K562 (cell line): ENCODE measurements at regions not wholly inside any gene's neighbourhood (a gene's known extent, or its start where the extent isn't known, plus 50 kb on each side); places are given as distances from the start of the nearest gene placed in this dataset.
A peak's percentile ranks its signal among the peaks of the same experiment; 100 is the strongest.
"Not testable (repeated sequence)": the region's sequence is repeated elsewhere in the genome, so short reads cannot be mapped to it uniquely, and the experiment has no call there.

Source experiments
- ATAC-seq: fragments of 200-7000 bp; cut with Tn5 transposase; 3 replicates; pipeline ENCODE4 v1.9.1; 2020; ENCODE audit warnings: moderate library complexity
- BruUV-seq: library from RNA; stranded (reverse); fragments of 400-500 nt; replicated peaks from 2 replicates; lab custom pipeline; 2021; lab: Mats Ljungman, UMichigan
- CTCF ChIA-PET: fragments of 300-600 bp; formaldehyde crosslinking; extraction: SDS; loops from one replicate; lab custom pipeline; 2021; ENCODE audit warnings: low intra/inter-chr PET ratio; lab: Yijun Ruan, JAX
- POLR2A ChIA-PET: fragments of 300-600, 350-650 bp; sonication (Branson Sonifier 250); formaldehyde crosslinking; extraction: SDS; loops from one replicate; lab custom pipeline; 2021; ENCODE audit warnings: antibody characterized with exemption, inconsistent platforms; lab: Yijun Ruan, JAX
- DNase-seq, 4 experiments: peaks; one replicate each; pipeline versions ENCODE4 v3.0.0 to v3.0.0-alpha.2; 2011 to 2018; ENCODE audit warnings: low spot score in 3 of 4, mixed read lengths in 3 of 4; ENCODE audit errors: extremely low read depth in 1 of 4
- FAIRE-seq: peaks from 2 replicates; lab custom pipeline; 2011; peaks lifted over from hg19 to GRCh38; lab: Jason Lieb, UNC
- H2AFZ ChIP-seq: 2 replicates; pipeline ENCODE4 v1.6.0; 2011; ENCODE audit warnings: low read depth, low read length, control low read depth, inconsistent platforms
- H3K27ac ChIP-seq: fragments of 200-600 bp; 3 replicates; pipeline ENCODE4 v1.8.0; 2011; ENCODE audit warnings: low read depth, mild to moderate bottlenecking, control low read depth, inconsistent platforms, low read length, moderate library complexity, mixed read lengths; ENCODE audit errors: extremely low read depth
- H3K27me3 ChIP-seq, 2 experiments: fragments of 300-600 bp in 1 of 2; 2 replicates in 1 of 2; 3 replicates in 1 of 2; pipeline versions ENCODE4 v1.6.0 to v1.8.0; 2011; ENCODE audit warnings: inconsistent platforms in 2 of 2, low read length in 2 of 2, mild to moderate bottlenecking in 1 of 2, mixed read lengths in 1 of 2, moderate library complexity in 1 of 2; ENCODE audit not compliant: control insufficient read depth in 2 of 2, insufficient read depth in 2 of 2
- H3K36me3 ChIP-seq: fragments of 300-600 bp; 3 replicates; pipeline ENCODE4 v1.8.0; 2011; ENCODE audit warnings: mild to moderate bottlenecking, low read length, inconsistent platforms; ENCODE audit not compliant: control insufficient read depth, insufficient read depth
- H3K4me1 ChIP-seq, 2 experiments: fragments of 200-600 bp in 1 of 2; replicated peaks in 1 of 2; 2 replicates in 1 of 2; 3 replicates in 1 of 2; pipeline versions ENCODE4 v1.5.1 to v1.8.0; 2011; ENCODE audit warnings: inconsistent platforms in 2 of 2, low read length in 2 of 2, mild to moderate bottlenecking in 1 of 2, mixed read lengths in 1 of 2, moderate library complexity in 1 of 2; ENCODE audit not compliant: control insufficient read depth in 2 of 2, insufficient read depth in 2 of 2
- H3K4me2 ChIP-seq: 2 replicates; pipeline ENCODE4 v1.6.1; 2011; ENCODE audit warnings: low read length, control low read depth, inconsistent platforms, mixed read lengths; ENCODE audit not compliant: insufficient read depth
- H3K4me3 ChIP-seq: fragments of 200-600 bp; sonication (generic), shearing (Covaris generic); 2 replicates; pipeline ENCODE4 v1.5.1; 2016; ENCODE audit warnings: control low read depth, inconsistent platforms
- H3K79me2 ChIP-seq: fragments of 200-600 bp; 3 replicates; pipeline ENCODE4 v1.8.0; 2011; ENCODE audit warnings: low read length, inconsistent platforms; ENCODE audit not compliant: control insufficient read depth, insufficient read depth
- H3K9ac ChIP-seq, 2 experiments: 2 replicates each; pipeline versions ENCODE4 v1.6.0 to v1.6.1; 2011; ENCODE audit warnings: low read depth in 2 of 2, low read length in 2 of 2, control low read depth in 1 of 2, inconsistent platforms in 1 of 2, mild to moderate bottlenecking in 1 of 2, mixed read lengths in 1 of 2; ENCODE audit not compliant: insufficient read depth in 1 of 2
- H3K9me1 ChIP-seq: one replicate; pipeline ENCODE4 v1.6.0; 2011; ENCODE audit warnings: inconsistent platforms, mild to moderate bottlenecking, low read length, moderate library complexity; ENCODE audit not compliant: control insufficient read depth, insufficient read depth
- H3K9me3 ChIP-seq: replicated peaks from 2 replicates; pipeline ENCODE4 v1.5.1; 2011; ENCODE audit warnings: low read depth, low read length, inconsistent platforms; ENCODE audit not compliant: control insufficient read depth, insufficient read depth
- H4K20me1 ChIP-seq: replicated peaks from 2 replicates; pipeline ENCODE4 v1.6.1; 2011; ENCODE audit warnings: low read length, inconsistent platforms, mixed read lengths; ENCODE audit not compliant: control insufficient read depth, insufficient read depth
- ADNP ChIP-seq: fragments of 200-800 bp; sonication (Bioruptor generic); IDR thresholded peaks from 2 replicates; pipeline ENCODE4 v1.6.1; 2016; ENCODE audit warnings: missing genetic modification characterization, missing compliant biosample characterization
- CBX5 ChIP-seq: IDR thresholded peaks from 2 replicates; pipeline ENCODE4 v1.6.1; 2014; ENCODE audit warnings: low read depth, borderline replicate concordance
- CEBPB ChIP-seq: fragments of 450-650 bp; IDR thresholded peaks from 2 replicates; pipeline ENCODE4 v1.6.1; 2016; ENCODE audit warnings: missing genetic modification characterization, missing compliant biosample characterization
- CTBP1 ChIP-seq: fragments of 450-650 bp; IDR thresholded peaks from 2 replicates; pipeline ENCODE4 v1.6.1; 2016; ENCODE audit warnings: borderline replicate concordance
- EGR1 ChIP-seq: fragments of 450-650 bp; conservative IDR thresholded peaks from 2 replicates; pipeline ENCODE4 v1.6.1; 2017; ENCODE audit warnings: mild to moderate bottlenecking
- FOXA3 ChIP-seq, 2 experiments: fragments of 450-650 bp in 1 of 2; sonication (generic) in 1 of 2; formaldehyde crosslinking; IDR thresholded peaks in 1 of 2; conservative IDR thresholded peaks in 1 of 2; 2 replicates each; pipeline versions ENCODE4 v1.4.0 to v1.8.0; 2020 to 2022; ENCODE audit warnings: mild to moderate bottlenecking in 2 of 2, missing genetic modification reagents in 1 of 2
- HDAC1 ChIP-seq, 2 experiments: fragments of 450-650 bp; IDR thresholded peaks; 2 replicates each; pipeline ENCODE4 v1.6.1; 2016 to 2017; ENCODE audit warnings: inconsistent platforms in 1 of 2, mild to moderate bottlenecking in 1 of 2, moderate library complexity in 1 of 2
- HDAC2 ChIP-seq: fragments of 450-650 bp; IDR thresholded peaks from 2 replicates; pipeline ENCODE4 v1.6.1; 2016; ENCODE audit warnings: mild to moderate bottlenecking
- MTA1 ChIP-seq: fragments of 450-650 bp; IDR thresholded peaks from 2 replicates; pipeline ENCODE4 v1.6.1; 2017; ENCODE audit warnings: borderline replicate concordance
- PHF21A ChIP-seq: fragments of 450-650 bp; IDR thresholded peaks from 2 replicates; pipeline ENCODE4 v1.6.1; 2017; ENCODE audit warnings: low read depth, borderline replicate concordance
- SP1 ChIP-seq: sonication (generic); formaldehyde crosslinking; IDR thresholded peaks from 2 replicates; pipeline ENCODE4 v1.8.1; 2022; ENCODE audit warnings: mild to moderate bottlenecking, missing genetic modification reagents
- STAT5A ChIP-seq: IDR thresholded peaks from 2 replicates; pipeline ENCODE4 v1.6.1; 2012; ENCODE audit warnings: low read length, inconsistent platforms, borderline replicate concordance
- TEAD1 ChIP-seq, 2 experiments: fragments of 450-650 bp in 1 of 2; sonication (generic) in 1 of 2; formaldehyde crosslinking; IDR thresholded peaks; 2 replicates each; pipeline versions ENCODE4 v1.4.0 to v1.8.0; 2020 to 2022; ENCODE audit warnings: mild to moderate bottlenecking in 2 of 2, missing genetic modification reagents in 1 of 2
- ZEB2 ChIP-seq: fragments of 450-650 bp; IDR thresholded peaks from 2 replicates; pipeline ENCODE4 v1.6.1; 2016
- ZNF24 ChIP-seq: fragments of 450-650 bp; IDR thresholded peaks from 2 replicates; pipeline ENCODE4 v1.6.1; 2016
- WGBS: fragments of 100-300 bp; shearing (Covaris generic); methylation state at CpG from one replicate; pipeline ENCODE4 v1.1.6; 2016; ENCODE audit warnings: low coverage, mixed read lengths; ENCODE audit not compliant: insufficient coverage; ENCODE audit errors: missing lambda C conversion rate; 5-methylcytosine and 5-hydroxymethylcytosine counted together
- in situ Hi-C: fragments of 300-500 bp; cut with MboI; formaldehyde crosslinking; loops from 4 replicates; pipeline ENCODE4 v1.15.0; 2018; ENCODE audit warnings: inconsistent platforms, mixed read lengths
- intact Hi-C: fragments of 100-400 bp; cut with micrococcal nuclease; formaldehyde crosslinking; loops from 2 replicates; pipeline ENCODE4 v1.14.2; 2022
- TF ChIP-seq, protein P1 (sequence below): fragments of 450-650 bp; IDR thresholded peaks from 2 replicates; pipeline ENCODE4 v1.6.1; 2016
- TF ChIP-seq, protein P2 (sequence below): sonication (generic); formaldehyde crosslinking; IDR thresholded peaks from 2 replicates; pipeline ENCODE4 v1.5.0; 2020; ENCODE audit warnings: missing genetic modification reagents
- TF ChIP-seq, protein P3 (sequence below), 2 experiments: fragments of 450-650 bp; IDR thresholded peaks; 2 replicates each; pipeline ENCODE4 v1.6.1; 2016
- TF ChIP-seq, protein P4 (sequence below), 3 experiments: IDR thresholded peaks in 2 of 3; conservative IDR thresholded peaks in 1 of 3; 2 replicates each; pipeline ENCODE4 v1.5.1; 2011 to 2012; ENCODE audit warnings: low read length in 3 of 3, mild to moderate bottlenecking in 3 of 3, control low read depth in 2 of 3, improper control_type of control experiment in 1 of 3, inconsistent platforms in 1 of 3, low read depth in 1 of 3, mixed read lengths in 1 of 3, moderate library complexity in 1 of 3; ENCODE audit not compliant: insufficient read depth in 2 of 3

DNA sequence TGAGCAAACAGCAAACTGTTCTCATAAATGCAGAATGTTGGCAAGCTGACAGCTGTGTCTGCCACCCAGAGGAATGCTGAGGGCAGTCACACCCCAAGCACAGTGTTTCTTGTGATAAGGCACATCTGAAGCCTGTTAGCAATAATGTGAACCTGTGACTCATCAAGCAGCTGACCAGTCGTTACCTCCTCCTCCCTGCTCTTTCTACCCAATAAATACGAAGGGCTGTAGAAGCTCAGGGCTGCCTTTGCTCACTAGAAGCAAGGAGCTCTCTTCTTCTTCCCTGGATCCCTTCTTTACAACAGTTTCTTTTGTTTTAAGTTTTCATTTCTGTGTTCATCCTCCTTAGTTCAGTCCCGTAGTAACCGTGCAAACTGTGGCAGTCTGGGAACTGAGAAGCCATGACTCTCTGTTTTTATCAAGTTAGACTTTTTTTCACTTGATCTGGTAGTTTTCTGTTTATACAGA, 160.3 kb upstream of the ZNF184 start:
- intact Hi-C loops: loop anchor here (5.0 kb wide), 1 partner anchor 54 kb away; no protein-coding TSS in a partner anchor
- peaks cover 12% of the 10 kb centered on the region for H3K9me3 ChIP-seq
- H3K27me3 ChIP-seq, BruUV-seq, H2AFZ ChIP-seq, H3K79me2 ChIP-seq, in situ Hi-C loops, H3K4me3 ChIP-seq, H3K9ac ChIP-seq, ATAC-seq, H4K20me1 ChIP-seq, H3K36me3 ChIP-seq, H3K9me1 ChIP-seq: not testable (repeated sequence)
- peak overlapping the region; percentile 30; the same call in 1 of the 2 replicates for H3K4me2 ChIP-seq
- WGBS: 24% methylated on average over 4 of the region's 4 CpGs
- DNase-seq: peak; percentile 42 to 88 (median 49)
- peak; percentile 87 for FAIRE-seq
- CTCF ChIA-PET: interaction anchor here (0.6 kb wide), 1 partner anchor 456 kb away, joined by 3 read pairs; no protein-coding TSS in a partner anchor
- H3K27ac ChIP-seq: peak overlapping the region; percentile 9; the same call in 1 of the 3 replicates
- peaks cover 8 to 10% of the 10 kb centered on the region in 2 experiments; a peak in 4 of 5 replicates for H3K4me1 ChIP-seq
- POLR2A ChIA-PET: interaction anchor here (0.7 to 1.4 kb wide), 4 partner anchors 9 to 260 kb away, joined by 3 to 6 read pairs (median 3); a partner anchor contains a TSS
- TF ChIP-seq, protein P1, sequence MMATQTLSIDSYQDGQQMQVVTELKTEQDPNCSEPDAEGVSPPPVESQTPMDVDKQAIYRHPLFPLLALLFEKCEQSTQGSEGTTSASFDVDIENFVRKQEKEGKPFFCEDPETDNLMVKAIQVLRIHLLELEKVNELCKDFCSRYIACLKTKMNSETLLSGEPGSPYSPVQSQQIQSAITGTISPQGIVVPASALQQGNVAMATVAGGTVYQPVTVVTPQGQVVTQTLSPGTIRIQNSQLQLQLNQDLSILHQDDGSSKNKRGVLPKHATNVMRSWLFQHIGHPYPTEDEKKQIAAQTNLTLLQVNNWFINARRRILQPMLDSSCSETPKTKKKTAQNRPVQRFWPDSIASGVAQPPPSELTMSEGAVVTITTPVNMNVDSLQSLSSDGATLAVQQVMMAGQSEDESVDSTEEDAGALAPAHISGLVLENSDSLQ: peak; percentile 72
- TF ChIP-seq HDAC1 (IDR thresholded peaks at IDR 0.05) (peak in 1 of 2 experiments; percentile 77; a peak in 2 of 4 replicates), TEAD1 (CRISPR knock-in tag; IDR thresholded peaks at IDR 0.05) (peak; percentile 95 to 98), MTA1 (peak; percentile 50; the same call in 1 of the 2 replicates), ADNP (tag) (peak; percentile 59), ZNF24 (peak; percentile 84), CTBP1 (peak; percentile 95), CBX5 (peak; percentile 99), STAT5A (peak; percentile 68; the same call in 1 of the 2 replicates), CEBPB (tag) (peak; percentile 59), EGR1 (peak; percentile 14; the same call in 1 of the 2 replicates), SP1 (CRISPR knock-in tag) (peak; percentile 45; the same call in 1 of the 2 replicates), PHF21A (peak; percentile 44; the same call in 1 of the 2 replicates), HDAC2 (peak; percentile 80), FOXA3 (CRISPR knock-in tag; conservative IDR thresholded peaks at IDR 0.05 in 1 of 2, IDR thresholded peaks at IDR 0.05 in 1 of 2) (0 out of 4 replicates have a peak, but pooled peaks of 1 of the 2 experiments have one; percentile 21), ZEB2 (peak; percentile 79; the same call in 1 of the 2 replicates)
- TF ChIP-seq, protein P2, sequence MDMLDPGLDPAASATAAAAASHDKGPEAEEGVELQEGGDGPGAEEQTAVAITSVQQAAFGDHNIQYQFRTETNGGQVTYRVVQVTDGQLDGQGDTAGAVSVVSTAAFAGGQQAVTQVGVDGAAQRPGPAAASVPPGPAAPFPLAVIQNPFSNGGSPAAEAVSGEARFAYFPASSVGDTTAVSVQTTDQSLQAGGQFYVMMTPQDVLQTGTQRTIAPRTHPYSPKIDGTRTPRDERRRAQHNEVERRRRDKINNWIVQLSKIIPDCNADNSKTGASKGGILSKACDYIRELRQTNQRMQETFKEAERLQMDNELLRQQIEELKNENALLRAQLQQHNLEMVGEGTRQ (CRISPR knock-in tag): peak; percentile 44; the same call in 1 of the 2 replicates
- TF ChIP-seq, protein P3, sequence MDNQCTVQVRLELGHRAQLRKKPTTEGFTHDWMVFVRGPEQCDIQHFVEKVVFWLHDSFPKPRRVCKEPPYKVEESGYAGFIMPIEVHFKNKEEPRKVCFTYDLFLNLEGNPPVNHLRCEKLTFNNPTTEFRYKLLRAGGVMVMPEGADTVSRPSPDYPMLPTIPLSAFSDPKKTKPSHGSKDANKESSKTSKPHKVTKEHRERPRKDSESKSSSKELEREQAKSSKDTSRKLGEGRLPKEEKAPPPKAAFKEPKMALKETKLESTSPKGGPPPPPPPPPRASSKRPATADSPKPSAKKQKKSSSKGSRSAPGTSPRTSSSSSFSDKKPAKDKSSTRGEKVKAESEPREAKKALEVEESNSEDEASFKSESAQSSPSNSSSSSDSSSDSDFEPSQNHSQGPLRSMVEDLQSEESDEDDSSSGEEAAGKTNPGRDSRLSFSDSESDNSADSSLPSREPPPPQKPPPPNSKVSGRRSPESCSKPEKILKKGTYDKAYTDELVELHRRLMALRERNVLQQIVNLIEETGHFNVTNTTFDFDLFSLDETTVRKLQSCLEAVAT (IDR thresholded peaks at IDR 0.05): peak in 1 of 2 experiments; percentile 65; a peak in 1 of 4 replicates
- TF ChIP-seq, protein P4, sequence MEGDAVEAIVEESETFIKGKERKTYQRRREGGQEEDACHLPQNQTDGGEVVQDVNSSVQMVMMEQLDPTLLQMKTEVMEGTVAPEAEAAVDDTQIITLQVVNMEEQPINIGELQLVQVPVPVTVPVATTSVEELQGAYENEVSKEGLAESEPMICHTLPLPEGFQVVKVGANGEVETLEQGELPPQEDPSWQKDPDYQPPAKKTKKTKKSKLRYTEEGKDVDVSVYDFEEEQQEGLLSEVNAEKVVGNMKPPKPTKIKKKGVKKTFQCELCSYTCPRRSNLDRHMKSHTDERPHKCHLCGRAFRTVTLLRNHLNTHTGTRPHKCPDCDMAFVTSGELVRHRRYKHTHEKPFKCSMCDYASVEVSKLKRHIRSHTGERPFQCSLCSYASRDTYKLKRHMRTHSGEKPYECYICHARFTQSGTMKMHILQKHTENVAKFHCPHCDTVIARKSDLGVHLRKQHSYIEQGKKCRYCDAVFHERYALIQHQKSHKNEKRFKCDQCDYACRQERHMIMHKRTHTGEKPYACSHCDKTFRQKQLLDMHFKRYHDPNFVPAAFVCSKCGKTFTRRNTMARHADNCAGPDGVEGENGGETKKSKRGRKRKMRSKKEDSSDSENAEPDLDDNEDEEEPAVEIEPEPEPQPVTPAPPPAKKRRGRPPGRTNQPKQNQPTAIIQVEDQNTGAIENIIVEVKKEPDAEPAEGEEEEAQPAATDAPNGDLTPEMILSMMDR (IDR thresholded peaks at IDR 0.05 in 2 of 3, conservative IDR thresholded peaks at IDR 0.05 in 1 of 3; ENCODE audit: insufficient read depth in 2 of 3, low read depth in 1 of 3, low read length in 3 of 3): peak; percentile 1 to 20 (median 18); a peak in 1 of 6 replicates
